Adrenal gland (tissue), 9 donors: ENCODE measurements at regions not wholly inside any gene's neighbourhood (a gene's known extent, or its start where the extent isn't known, plus 50 kb on each side); places are given as distances from the start of the nearest gene placed in this dataset.

Experiments
- DNase-seq, 7 donors: peaks; one replicate each; pipeline ENCODE4 v3.0.0-alpha.2; 2019 to 2020
- H3K27ac ChIP-seq, 5 donors: fragments of 200-600 bp; sonication (generic) in 4 of 5; 1 replicate in 3 of 5; 2 replicates in 2 of 5; pipeline versions ENCODE4 v1.5.1 to v1.8.0; 2016 to 2020; ENCODE audit warnings: mild to moderate bottlenecking in 1 of 5
- H3K27me3 ChIP-seq: fragments of 200-600 bp; 2 replicates; pipeline ENCODE4 v1.8.0; 2021
- H3K36me3 ChIP-seq, 2 donors: fragments of 200-600 bp; replicated peaks in 1 of 2; 1 replicate in 1 of 2; 2 replicates in 1 of 2; pipeline versions ENCODE4 v1.5.1 to v1.8.0; 2018 to 2022
- H3K4me1 ChIP-seq, 2 donors: fragments of 200-600 bp; replicated peaks in 1 of 2; 1 replicate in 1 of 2; 2 replicates in 1 of 2; pipeline versions ENCODE4 v1.5.1 to v1.8.0; 2018 to 2021
- H3K4me3 ChIP-seq, 4 donors: fragments of 200-600 bp; sonication (generic) in 3 of 4; one replicate each; pipeline ENCODE4 v1.5.1; 2016 to 2018
- H3K9me3 ChIP-seq, 3 donors: fragments of 200-600 bp; sonication (generic) in 1 of 3; replicated peaks in 1 of 3; 1 replicate in 2 of 3; 2 replicates in 1 of 3; pipeline versions ENCODE4 v1.5.1 to v1.8.0; 2016 to 2021
- POLR2A ChIP-seq, 2 donors: fragments of 450-650 bp; IDR thresholded peaks; one replicate each; pipeline ENCODE4 v1.6.1; 2017; ENCODE audit warnings: antibody characterized with exemption in 2 of 2, mild to moderate bottlenecking in 2 of 2, moderate library complexity in 1 of 2
- whole genome bisulfite sequencing, 4 donors: extraction: QIAGEN DNeasy Blood & Tissue Kit in 2 of 4; methylation state at CpG; one replicate each; pipeline versions ENCODE4 v1.1.5 to v1.1.7; 2013 to 2017; 5-methylcytosine and 5-hydroxymethylcytosine counted together
- intact Hi-C, 2 donors: fragments of 100-400 bp; cut with DNase I; formaldehyde crosslinking; loops; one replicate each; pipeline versions ENCODE4 v1.14.1 to v1.15.0; 2022 to 2023
- TF ChIP-seq, protein P1 (sequence below), 6 experiments: fragments of 450-650 bp in 4 of 6; fragments of 200-600 bp in 2 of 6; sonication (generic) in 1 of 6; IDR thresholded peaks; 1 replicate in 5 of 6; 2 replicates in 1 of 6; pipeline versions ENCODE4 v1.5.1 to v1.8.0; 2016 to 2021; ENCODE audit warnings: antibody characterized with exemption in 6 of 6, mild to moderate bottlenecking in 2 of 6, moderate library complexity in 1 of 6
- donor health status: healthy with polysubstance abuse.
- donor health status: Bipolar disorder and iron deficiency.
- donor health status: DM: yes; HTN: yes; CAD: no.
- donor health status: DM: no; HTN: no; CAD: no.
- donor health status: DM: no; HTN: no; CAD: no.

DNA sequence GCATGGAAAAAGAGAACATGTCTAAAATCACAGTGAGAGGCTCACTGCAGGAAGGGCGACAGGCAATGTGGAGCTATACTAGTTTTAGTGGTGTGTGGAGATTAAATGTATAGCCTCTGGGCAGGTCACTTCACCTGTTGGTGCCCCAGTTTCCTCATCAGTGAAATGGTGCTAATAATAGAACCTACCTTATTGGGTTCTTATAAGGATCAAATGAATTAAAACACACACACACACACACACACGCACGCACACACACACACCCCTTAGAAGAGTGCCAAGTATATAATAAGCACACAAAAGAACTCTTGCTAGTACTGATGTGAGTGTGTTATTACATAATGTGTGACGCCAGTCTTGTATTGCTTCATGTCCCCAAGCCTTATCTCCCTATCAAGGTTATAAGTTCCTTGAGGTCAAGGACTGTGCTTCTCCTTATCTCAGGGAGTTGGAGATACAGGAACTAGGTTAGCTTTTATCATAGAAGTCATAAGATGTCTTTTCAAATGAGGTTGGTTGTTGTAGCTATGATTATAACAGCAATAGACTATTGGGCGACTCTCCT is 98.0 kb upstream of the CXCR4 start:
- H3K9me3 ChIP-seq, result no peaks in the 10 kb centered on the region
- no peak overlapping the region for H3K4me3 ChIP-seq
- peak in 1 of 7 donors; percentile 51 for DNase-seq
- H3K36me3 ChIP-seq, result no peaks in the 10 kb centered on the region
- H3K4me1 ChIP-seq, result peaks cover 11 to 24% of the 10 kb centered on the region in 2 donors
- H3K27me3 ChIP-seq, result no peaks in the 10 kb centered on the region
- TF ChIP-seq, protein P1, sequence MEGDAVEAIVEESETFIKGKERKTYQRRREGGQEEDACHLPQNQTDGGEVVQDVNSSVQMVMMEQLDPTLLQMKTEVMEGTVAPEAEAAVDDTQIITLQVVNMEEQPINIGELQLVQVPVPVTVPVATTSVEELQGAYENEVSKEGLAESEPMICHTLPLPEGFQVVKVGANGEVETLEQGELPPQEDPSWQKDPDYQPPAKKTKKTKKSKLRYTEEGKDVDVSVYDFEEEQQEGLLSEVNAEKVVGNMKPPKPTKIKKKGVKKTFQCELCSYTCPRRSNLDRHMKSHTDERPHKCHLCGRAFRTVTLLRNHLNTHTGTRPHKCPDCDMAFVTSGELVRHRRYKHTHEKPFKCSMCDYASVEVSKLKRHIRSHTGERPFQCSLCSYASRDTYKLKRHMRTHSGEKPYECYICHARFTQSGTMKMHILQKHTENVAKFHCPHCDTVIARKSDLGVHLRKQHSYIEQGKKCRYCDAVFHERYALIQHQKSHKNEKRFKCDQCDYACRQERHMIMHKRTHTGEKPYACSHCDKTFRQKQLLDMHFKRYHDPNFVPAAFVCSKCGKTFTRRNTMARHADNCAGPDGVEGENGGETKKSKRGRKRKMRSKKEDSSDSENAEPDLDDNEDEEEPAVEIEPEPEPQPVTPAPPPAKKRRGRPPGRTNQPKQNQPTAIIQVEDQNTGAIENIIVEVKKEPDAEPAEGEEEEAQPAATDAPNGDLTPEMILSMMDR (IDR thresholded peaks at IDR 0.05), result no peak
- no peak for TF ChIP-seq POLR2A (IDR thresholded peaks at IDR 0.05)
- intact Hi-C loops, result no loop called here
- WGBS, 4 donors, result 53 to 67% (median 64%) methylated on average over 5 of the region's 5 CpGs
- H3K27ac ChIP-seq, result peak overlapping the region in 4 of 5 donors; percentile 22 to 88 (median 68)

DNA sequence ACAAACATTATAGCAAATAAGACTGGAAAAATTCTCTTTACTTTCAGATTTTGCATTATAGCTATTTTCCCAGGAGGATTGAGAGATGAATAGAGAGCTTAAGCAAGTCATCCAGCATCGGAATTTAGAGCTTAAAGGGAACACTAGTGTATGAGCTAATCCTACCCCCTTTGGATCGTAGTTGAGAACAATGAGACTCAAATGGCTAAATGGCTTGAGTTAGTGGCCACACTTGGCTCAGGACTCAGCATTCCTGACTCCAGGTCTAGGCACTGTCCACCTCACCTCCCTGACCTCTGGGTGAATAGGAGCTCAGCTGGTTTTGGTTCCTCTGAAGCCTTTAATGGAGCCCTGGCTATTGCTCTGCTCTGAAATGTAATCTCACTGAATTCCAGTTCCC is 97.5 kb upstream of the CXCR4 start:
- peaks cover 11 to 24% of the 10 kb centered on the region in 2 donors for H3K4me1 ChIP-seq
- peak overlapping the region in 4 of 5 donors; percentile 22 to 88 (median 68) for H3K27ac ChIP-seq
- DNase-seq, result no peak
- WGBS, 4 donors, result 83 to 97% (median 87%) methylated on average over 2 of the region's 2 CpGs
- H3K9me3 ChIP-seq, result no peaks in the 10 kb centered on the region
- H3K36me3 ChIP-seq, result no peaks in the 10 kb centered on the region
- TF ChIP-seq POLR2A (IDR thresholded peaks at IDR 0.05), result no peak
- TF ChIP-seq, protein P1 (IDR thresholded peaks at IDR 0.05), result no peak
- intact Hi-C loops, result no loop called here
- no peak overlapping the region for H3K4me3 ChIP-seq
- H3K27me3 ChIP-seq, result no peaks in the 10 kb centered on the region

DNA sequence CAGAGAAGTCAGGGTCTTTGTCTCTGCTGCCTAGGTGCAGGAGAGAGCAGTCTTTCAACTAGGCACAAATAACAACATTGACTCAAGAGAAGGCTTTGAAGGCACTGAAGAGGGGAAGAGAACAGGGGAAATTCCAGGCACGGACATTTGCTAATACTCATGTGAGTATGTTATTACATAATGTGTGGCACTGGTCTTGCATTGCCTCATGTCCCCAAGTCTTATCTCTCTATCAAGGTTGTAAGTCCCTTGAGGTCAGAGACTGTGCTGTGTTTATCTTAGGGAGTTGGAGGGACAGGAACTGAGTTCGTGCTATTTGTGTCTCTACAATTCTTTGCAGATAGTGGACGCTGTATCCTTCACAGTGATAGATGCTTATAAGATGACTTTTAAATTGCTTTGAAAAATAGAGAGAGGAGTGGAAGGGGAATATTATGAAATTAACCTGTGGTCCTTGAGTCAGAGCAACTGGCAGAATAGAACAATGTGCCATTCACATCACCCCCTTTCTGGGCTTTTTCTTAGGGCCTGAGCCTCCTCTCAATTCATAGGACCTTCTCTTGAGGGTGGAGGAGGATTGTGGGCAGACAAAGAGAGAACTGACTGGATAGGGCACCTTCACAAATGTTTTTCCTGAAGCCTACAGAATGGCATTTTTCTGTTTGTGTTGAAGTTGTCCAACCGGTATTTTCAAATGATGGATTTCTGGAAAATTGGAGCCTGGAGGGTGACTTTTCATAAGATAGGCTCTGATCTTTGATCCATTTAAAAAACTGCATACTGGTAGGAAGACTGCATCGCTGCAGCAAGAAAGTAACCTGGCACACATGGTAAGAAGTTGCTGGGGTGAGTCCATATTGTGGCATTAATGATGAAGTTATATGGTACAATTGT is 96.6 kb upstream of the CXCR4 start:
- H3K9me3 ChIP-seq, result no peaks in the 10 kb centered on the region
- WGBS, 4 donors, result 27 to 34% (median 29%) methylated on average over 5 of the region's 5 CpGs
- H3K4me1 ChIP-seq, result peaks cover 11 to 24% of the 10 kb centered on the region in 2 donors
- H3K27ac ChIP-seq, result peak overlapping the region; percentile 42 to 88 (median 77)
- H3K4me3 ChIP-seq, result no peak overlapping the region
- peak; percentile 56 to 83 (median 72) for DNase-seq
- H3K27me3 ChIP-seq, result no peaks in the 10 kb centered on the region
- H3K36me3 ChIP-seq, result no peaks in the 10 kb centered on the region
- intact Hi-C loops, result no loop called here
- TF ChIP-seq POLR2A (IDR thresholded peaks at IDR 0.05), result peak in 1 of 2 donors; percentile 42
- TF ChIP-seq, protein P1 (IDR thresholded peaks at IDR 0.05), result peak in 2 of 6 experiments; percentile 29

DNA sequence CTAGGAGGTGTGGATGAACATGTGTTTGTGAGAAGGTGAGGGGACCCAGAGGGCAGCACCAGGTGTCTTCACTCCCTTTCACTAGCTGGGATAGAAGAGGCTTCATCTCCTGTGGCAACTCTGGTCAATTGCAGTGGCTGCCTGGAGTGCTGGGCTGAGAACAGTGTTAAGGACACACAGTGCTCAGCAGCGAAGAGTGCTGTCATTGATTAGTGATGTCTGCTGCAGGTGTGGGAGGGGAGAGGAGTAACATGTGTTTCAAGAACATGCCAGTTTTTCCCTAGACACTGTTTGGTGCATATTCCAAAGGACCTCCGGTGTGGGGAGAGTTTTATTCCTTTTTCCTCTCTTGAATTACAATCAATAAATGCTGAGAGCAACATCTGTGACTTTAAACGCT is 95.9 kb upstream of the CXCR4 start:
- no peaks in the 10 kb centered on the region for H3K36me3 ChIP-seq
- DNase-seq, result peak in 2 of 7 donors; percentile 34 to 41
- H3K27me3 ChIP-seq, result no peaks in the 10 kb centered on the region
- 26 to 55% (median 46%) methylated on average over 3 of the region's 3 CpGs for WGBS, 4 donors
- peak overlapping the region; percentile 42 to 88 (median 77) for H3K27ac ChIP-seq
- no peaks in the 10 kb centered on the region for H3K9me3 ChIP-seq
- TF ChIP-seq, protein P1 (IDR thresholded peaks at IDR 0.05), result no peak
- no peak for TF ChIP-seq POLR2A (IDR thresholded peaks at IDR 0.05)
- H3K4me1 ChIP-seq, result peaks cover 11 to 24% of the 10 kb centered on the region in 2 donors
- H3K4me3 ChIP-seq, result no peak overlapping the region
- intact Hi-C loops, result no loop called here
